ENCODE measurements at regions not wholly inside any gene's neighbourhood (a gene's known extent, or its start where the extent isn't known, plus 50 kb on each side); places are given as distances from the start of the nearest gene placed in this dataset.

DNA sequence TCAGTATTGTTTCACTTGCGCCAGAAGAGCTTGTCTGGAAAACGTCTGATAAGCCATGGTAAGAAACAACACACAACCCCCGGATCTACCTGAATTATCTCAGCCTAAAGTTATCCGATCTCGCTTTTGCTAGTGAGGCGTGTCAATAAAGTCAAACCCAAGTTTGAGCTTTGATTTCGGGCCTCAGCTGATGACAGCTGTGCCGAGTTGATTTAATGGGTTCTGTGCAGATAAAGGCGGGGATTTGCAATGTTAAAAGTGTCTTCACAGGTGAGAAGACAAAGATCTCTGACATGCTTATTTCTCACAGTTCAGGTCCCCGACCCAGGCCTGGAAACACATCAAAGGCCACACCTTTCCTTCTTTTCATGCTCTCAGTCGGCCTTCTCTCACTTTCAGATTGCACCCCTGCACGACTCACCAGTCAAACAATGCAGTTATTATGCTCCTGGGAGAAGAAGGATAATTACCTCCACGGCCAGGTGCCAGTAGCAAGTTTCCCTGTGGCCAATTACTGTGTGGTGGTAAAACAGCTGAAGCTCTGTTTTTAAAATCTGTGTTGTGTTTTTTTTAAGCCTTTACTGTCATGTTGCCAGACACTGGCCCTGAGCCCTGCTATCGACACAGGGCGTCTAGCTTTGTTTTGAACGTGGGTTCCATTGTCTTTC lies 245.3 kb upstream of the RUNX1 start:
- FAIRE-seq (no peak), DNase-seq (ENCODE audit: low spot score) (no peak), ATAC-seq (no peak)
- H4K20me1 ChIP-seq (ENCODE audit: insufficient read depth, low read length): no peaks in the 10 kb centered on the region
- peak overlapping the region; percentile 15 for H3K4me2 ChIP-seq (ENCODE audit: low read depth, low read length)
- H3K27me3 ChIP-seq (ENCODE audit: control insufficient read depth in 1 of 2, insufficient read depth in 2 of 2, low read length in 2 of 2): no peaks in the 10 kb centered on the region; a peak in 1 of 5 replicates
- H3K9ac ChIP-seq (ENCODE audit: insufficient read depth, low read depth, low read length): no peak overlapping the region
- no peaks in the 10 kb centered on the region for H3K9me3 ChIP-seq (ENCODE audit: low read length)
- no TSS peak for BruUV-seq (replicated peaks)
- intact Hi-C loops (cut with micrococcal nuclease; ENCODE audit: unreplicated experiment) (no loop called here), in situ Hi-C loops (cut with HindIII; ENCODE audit: extremely low pct_ligation_motif_present, low pct_unique_long_range_greater_than_20kb) (no loop called here)
- H3K4me3 ChIP-seq (replicated peaks in 1 of 3; ENCODE audit: insufficient read depth in 1 of 3, low read depth in 2 of 3, low read length in 3 of 3): no peak overlapping the region
- 9% methylated on average over 15 of the region's 16 CpGs for WGBS (ENCODE audit: low lambda C conversion rate)
- ChIA-PET POLR2A (no interaction called here), CTCF (ENCODE audit: low intra/inter-chr PET ratio, low total read pairs) (no interaction called here)
- no peaks in the 10 kb centered on the region for H3K79me2 ChIP-seq (ENCODE audit: insufficient read depth, low read length)
- no peak overlapping the region for H2AFZ ChIP-seq (ENCODE audit: low read length)
- TF ChIP-seq ZSCAN25 (CRISPR knock-in tag; IDR thresholded peaks at IDR 0.05) (peak; percentile 88; the same call in 1 of the 2 replicates), RFXAP (CRISPR knock-in tag; IDR thresholded peaks at IDR 0.05; ENCODE audit: borderline replicate concordance) (no peak)
- no peak overlapping the region for H3K27ac ChIP-seq (ENCODE audit: extremely low read length, insufficient read depth, low read length)
- H3K36me3 ChIP-seq (replicated peaks in 1 of 2; ENCODE audit: control insufficient read depth in 1 of 2, insufficient read depth in 2 of 2, low read length in 2 of 2): no peaks in the 10 kb centered on the region
- no peaks in the 10 kb centered on the region for H3K4me1 ChIP-seq (ENCODE audit: insufficient read depth, low read length)

GRCh38 chr21:35291973-35292627 lies 243.0 kb upstream of the RUNX1 start:
- H2AFZ ChIP-seq (ENCODE audit: low read length): no peak overlapping the region
- H3K9ac ChIP-seq (ENCODE audit: insufficient read depth, low read depth, low read length): no peak overlapping the region
- no peak for FAIRE-seq
- TF ChIP-seq NFYB (CRISPR knock-in tag; IDR thresholded peaks at IDR 0.05) (no peak), TARDBP (CRISPR knock-in tag; IDR thresholded peaks at IDR 0.05) (no peak), HIC2 (CRISPR knock-in tag; IDR thresholded peaks at IDR 0.05; ENCODE audit: low read depth) (no peak), KMT2A (CRISPR knock-in tag; IDR thresholded peaks at IDR 0.05) (no peak)
- ChIA-PET POLR2A (no interaction called here), CTCF (ENCODE audit: low intra/inter-chr PET ratio, low total read pairs) (no interaction called here)
- H3K4me2 ChIP-seq (ENCODE audit: low read depth, low read length): no peak overlapping the region
- 56% methylated on average over 3 of the region's 3 CpGs for WGBS (ENCODE audit: low lambda C conversion rate)
- no peak overlapping the region for H3K4me3 ChIP-seq (replicated peaks in 1 of 3; ENCODE audit: insufficient read depth in 1 of 3, low read depth in 2 of 3, low read length in 3 of 3)
- BruUV-seq (replicated peaks): no TSS peak
- DNase-seq (ENCODE audit: low spot score): no peak
- intact Hi-C loops (cut with micrococcal nuclease; ENCODE audit: unreplicated experiment): no loop called here
- H3K9me3 ChIP-seq (ENCODE audit: low read length): peaks cover 7% of the 10 kb centered on the region
- no peaks in the 10 kb centered on the region for H3K36me3 ChIP-seq (replicated peaks in 1 of 2; ENCODE audit: control insufficient read depth in 1 of 2, insufficient read depth in 2 of 2, low read length in 2 of 2)
- no peak overlapping the region for H3K27ac ChIP-seq (ENCODE audit: extremely low read length, insufficient read depth, low read length)
- H3K79me2 ChIP-seq (ENCODE audit: insufficient read depth, low read length): no peaks in the 10 kb centered on the region
- no peaks in the 10 kb centered on the region; a peak in 1 of 5 replicates for H3K27me3 ChIP-seq (ENCODE audit: control insufficient read depth in 1 of 2, insufficient read depth in 2 of 2, low read length in 2 of 2)
- in situ Hi-C loops (cut with HindIII; ENCODE audit: extremely low pct_ligation_motif_present, low pct_unique_long_range_greater_than_20kb): no loop called here
- no peaks in the 10 kb centered on the region for H3K4me1 ChIP-seq (ENCODE audit: insufficient read depth, low read length)
- H4K20me1 ChIP-seq (ENCODE audit: insufficient read depth, low read length): no peaks in the 10 kb centered on the region
- no peak for ATAC-seq

Data from HepG2 (cell line).